HG03558 (cell line): ENCODE measurements at regions not wholly inside any gene's neighbourhood (a gene's known extent, or its start where the extent isn't known, plus 50 kb on each side); places are given as distances from the start of the nearest gene placed in this dataset.

Experiments used
- ATAC-seq: cut with Tn5 transposase; IDR thresholded peaks from one replicate; pipeline ENCODE4 v1.9.1; 2021; ENCODE audit warnings: moderate number of reproducible peaks; ENCODE audit not compliant: unreplicated experiment; ENCODE audit errors: extremely low read depth

DNA sequence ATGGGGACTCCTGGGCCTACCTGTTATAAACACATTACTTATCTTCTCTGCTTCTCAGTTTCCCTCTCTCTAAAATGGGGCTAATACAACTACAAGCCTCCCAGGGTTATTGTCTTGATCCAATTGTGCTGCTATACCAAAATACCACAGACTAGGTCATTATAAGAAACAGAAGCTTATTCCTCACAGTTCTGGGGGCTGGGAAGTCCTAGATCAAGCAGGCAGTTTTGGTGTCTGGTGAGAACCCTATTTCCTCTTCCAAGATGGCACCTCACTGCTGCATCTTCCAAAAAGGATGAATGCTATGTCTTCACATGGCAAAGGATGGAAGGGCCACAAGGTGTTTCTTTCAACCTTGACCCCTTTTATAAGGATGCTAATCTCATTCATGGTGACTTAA, 732.9 kb upstream of the TBX3 start:
- no peak for ATAC-seq

DNA sequence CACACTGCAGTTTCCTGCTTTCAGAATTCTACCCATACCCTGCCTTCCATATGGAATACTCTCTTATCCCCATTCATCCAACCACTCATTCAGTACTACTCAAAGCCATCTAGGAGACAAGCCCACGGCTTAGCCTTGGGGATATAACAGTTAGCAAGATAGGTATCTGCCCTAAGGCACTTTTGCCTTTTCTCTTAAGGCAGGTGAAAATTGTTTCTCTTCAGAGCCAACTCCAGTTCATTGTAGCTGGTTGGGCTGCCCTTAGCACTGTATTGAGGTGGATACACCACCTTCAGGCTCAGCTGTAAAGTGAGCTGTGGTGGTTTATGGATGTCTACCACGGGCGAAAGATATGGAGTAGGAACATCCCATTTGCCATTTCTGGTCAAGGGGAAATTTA, 729.7 kb upstream of the TBX3 start:
- no peak for ATAC-seq

DNA sequence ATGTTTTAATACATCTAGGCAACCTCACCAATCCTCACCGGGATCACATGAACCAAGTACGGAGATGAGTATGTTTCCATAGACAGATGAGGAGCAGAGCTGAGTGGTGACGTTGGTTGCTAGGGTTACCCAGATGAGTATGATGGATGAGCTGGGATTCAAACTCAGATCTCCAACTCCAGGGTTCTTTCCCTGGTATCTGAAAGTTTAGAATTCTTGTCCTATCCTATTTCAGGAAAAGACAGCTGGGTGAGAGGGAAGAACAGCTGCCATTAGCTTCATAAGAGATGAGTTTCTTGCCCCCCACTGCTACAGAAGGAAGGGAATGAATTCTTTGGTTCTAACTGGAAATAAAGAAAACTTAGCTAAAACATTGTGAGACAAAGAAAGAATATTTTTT, 728.9 kb upstream of the TBX3 start:
- no peak for ATAC-seq

DNA sequence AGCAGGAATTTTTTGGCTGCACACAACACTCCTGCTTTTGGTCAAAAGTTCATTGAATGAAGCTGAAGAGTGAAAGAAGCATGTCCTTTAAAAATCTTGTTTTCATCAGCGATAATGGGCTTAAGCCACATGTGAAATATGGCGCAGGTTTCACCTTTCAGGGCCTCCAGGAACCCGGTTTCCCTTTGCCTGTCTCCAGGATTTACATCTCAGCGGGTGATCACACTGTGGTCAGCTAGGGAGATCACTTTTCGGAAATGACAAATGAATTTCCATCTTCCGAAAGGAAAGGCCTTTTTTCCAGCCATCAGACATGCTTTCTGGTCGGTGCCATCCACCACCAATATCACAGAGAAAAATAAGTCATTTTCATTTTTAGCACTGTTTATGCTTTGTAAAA, 727.1 kb upstream of the TBX3 start:
- ATAC-seq: no peak

DNA sequence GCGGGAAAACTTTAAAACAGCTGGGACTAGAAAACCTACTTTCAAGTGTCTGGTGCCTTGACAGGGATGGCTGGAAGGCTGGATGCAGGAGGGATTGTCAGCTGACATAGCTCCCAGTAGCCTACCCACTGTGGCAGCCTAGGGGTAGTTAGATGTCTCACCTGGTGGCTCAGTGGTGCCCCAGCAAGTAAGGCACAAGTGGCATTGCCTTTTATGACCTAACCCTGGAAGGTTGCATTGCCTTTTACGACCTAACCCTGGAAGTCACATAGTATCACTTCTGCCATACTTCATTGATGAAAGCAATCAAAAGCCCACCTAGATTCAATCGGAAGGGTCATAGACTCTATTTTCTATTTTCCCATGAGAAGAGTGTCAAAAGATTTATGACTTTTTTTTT, 724.7 kb upstream of the TBX3 start:
- no peak for ATAC-seq

DNA sequence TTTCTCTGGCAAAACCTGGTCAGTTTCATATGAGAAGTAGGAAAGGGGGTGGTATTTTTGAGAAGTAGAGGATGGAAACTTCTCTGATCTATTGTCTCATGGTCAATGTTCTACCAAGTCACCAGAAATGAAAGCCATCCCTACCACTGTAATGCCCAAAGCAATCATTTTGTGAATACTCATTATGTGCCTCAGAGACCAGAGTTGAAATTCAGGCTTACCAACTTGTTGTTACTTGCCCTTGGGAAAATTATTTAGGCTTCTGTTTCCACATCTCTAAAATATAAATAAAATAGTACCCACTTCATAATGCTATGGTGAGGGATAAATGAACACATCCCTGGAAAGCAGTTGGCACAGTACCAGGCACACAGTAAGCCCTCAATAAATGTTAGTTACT, 723.7 kb upstream of the TBX3 start:
- ATAC-seq: no peak

DNA sequence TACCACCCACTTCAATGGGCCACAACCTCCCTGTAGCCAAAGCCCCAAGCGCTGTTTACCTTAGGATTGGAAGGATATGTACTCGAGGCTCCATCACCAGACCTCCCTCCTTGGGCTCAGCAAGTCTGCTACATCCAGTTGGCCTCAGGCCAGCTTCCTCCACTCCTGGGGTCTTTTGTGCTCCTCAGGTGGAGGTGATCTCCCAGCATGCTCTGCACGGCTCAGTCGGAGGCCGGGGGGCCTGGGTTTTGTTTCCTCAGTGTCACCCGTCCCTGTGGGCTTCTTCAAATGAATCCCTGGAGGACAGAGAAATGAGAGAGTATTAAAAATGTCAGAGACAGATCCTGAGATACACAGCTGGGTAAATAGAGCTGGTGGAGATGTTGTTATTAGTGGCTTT, 723.1 kb upstream of the TBX3 start:
- no peak for ATAC-seq

DNA sequence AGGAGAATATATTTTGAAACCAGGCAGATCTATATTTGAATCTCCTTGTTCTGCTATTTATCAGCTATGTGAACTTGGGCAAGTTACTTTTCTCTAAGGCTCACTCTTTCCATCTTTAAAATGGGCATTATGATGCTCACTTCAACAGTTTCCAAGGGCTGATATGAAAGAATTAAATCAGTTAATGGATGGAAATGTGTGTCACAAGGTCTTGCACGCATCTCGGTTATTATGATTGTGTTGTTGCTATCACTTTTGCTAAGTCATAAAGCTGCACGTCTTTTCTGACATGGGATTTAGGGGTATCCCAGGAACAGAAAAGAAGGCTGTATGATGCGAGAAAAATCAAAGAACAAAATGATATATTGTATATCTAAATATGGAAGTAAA, 721.5 kb upstream of the TBX3 start:
- no peak for ATAC-seq

DNA sequence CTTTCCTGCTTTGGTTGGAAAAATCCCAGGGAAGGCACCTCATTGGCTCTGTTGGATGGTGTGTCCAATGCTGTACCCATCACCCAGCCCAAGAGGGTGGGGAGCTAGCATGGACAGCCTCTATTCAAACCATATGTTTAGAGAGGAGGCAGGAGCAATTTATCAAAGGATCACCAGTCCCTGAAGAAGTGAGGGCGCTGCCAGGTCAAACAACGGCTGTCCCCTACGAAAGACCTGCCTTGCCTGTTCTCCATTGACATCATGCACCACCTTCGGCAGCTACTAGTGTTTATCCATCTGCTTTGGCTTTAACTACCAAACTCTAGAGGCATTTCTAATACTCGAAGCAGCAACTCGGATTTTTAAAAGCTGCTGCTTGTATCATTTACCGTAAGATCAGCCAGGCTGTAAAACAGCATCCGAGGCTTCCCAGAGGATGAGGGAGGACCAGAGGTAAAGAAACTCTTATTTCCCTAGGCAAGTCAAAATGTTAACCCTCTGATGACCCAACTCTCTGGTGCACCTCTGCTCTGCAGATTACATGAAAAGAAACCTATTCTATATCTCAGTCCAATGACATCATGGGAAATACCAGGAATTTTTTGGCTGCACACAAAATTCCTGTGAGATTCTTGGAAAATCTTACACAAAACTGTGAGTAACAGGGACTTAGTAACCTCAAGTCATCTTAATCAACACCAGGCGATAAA, 720.9 kb upstream of the TBX3 start:
- ATAC-seq: no peak

DNA sequence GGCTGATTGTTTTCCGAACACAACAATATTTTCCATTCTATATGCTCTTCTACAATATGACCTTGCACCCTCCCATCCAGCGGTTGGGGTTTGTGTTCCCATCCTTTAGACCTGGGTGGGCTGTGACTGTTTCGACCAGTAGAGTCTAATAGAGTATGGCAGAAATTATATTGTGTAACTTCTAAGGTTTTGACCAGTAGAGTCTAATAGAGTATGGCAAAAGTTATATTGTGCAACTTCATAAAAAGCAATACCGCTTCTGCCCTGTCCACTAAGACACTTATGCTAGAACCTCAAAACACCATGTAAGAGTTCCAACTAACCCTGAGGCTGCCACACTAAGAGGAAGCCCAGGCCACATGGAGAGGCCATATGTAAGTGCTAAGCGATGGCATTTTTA, 719.7 kb upstream of the TBX3 start:
- no peak for ATAC-seq

DNA sequence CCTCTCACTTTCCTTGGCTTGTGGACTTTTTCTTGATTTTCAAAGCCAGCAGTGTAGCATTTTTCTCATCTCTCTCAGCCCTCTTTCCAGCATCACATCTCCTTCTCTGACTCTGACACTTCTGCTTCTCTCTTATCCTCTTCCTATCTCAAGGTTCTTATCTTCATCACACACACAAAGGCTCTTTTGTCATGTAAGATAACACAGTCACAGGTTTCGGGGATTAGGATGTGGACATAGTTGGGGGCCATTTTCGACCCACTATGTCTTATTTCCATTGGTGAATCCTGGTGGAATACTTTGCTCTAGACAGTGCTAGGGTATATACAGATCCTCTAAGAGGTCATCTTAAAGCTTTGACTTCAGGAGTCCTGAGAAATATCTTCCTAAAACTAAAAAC, 719.3 kb upstream of the TBX3 start:
- no peak for ATAC-seq

DNA sequence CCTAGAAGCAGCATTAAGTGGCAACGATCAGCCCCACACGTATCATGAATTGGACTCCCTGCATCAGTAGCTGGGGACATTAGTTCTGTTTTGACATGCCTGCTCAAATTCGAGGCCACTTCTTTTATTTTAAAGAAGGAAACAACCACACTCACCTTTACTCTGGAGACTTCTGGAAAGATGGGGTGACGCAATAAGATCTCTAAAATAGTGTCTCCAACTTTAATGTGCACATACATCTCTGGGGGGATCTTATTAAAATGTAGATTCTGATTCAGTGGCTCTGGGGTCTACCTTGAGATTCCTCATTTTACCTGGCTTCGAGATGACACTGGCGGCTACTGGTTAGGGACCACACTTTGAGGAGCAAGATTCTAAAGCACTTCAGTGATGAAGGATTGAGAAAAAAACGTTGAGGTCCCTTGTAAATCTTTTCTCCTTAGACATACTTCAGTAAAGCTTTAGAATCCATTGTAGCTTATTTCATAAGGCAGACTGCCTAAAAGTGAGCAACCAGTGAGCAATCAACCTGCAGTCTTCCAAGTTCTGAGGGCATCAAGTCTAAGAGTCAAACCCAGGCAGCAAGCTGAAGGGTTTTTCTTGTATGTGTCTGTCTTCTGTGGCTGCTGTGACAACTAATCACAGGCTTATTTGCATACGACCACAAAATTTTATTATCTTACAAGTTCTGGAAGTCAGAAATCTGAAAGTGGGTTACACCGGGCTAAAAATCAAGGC, 718.6 kb upstream of the TBX3 start:
- ATAC-seq: no peak

DNA sequence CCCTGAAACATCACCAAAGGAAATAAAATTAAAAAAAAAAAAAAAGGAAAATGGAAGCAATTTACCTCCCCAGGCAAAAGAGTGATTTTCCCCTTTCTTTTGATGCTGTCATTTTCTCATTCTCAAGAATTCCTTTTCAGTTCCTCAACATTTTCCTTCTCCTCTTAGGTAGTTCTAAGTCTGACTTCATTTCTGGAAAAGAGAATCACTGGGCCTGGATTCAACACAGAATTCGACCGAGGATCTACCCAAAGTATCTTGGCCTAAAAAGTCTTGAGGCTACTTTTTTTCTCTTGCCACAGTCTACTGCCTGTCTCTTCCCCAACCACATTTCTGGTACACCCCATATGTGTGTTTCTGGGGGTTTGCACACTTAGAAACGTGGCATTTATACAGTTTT, 717.8 kb upstream of the TBX3 start:
- ATAC-seq: no peak

DNA sequence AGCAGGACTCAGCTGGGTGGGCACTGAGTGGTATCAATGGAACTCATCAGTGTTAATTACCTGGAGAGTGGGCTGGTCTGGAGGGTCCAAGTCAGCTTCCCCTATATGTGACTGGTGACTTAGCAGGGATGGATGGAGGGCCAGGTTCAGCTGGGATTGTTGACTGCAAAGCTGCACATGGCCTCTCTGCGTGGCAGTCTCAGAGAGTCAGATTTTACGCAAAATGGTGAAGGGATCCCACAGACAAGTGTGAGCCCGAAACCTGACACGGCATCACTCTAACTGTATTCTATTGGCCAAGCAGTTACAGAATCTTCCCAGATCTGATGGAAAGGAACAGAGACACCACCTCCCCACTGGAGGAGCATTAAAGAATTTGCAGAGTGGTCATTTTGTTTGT, 716.0 kb upstream of the TBX3 start:
- ATAC-seq: no peak

DNA sequence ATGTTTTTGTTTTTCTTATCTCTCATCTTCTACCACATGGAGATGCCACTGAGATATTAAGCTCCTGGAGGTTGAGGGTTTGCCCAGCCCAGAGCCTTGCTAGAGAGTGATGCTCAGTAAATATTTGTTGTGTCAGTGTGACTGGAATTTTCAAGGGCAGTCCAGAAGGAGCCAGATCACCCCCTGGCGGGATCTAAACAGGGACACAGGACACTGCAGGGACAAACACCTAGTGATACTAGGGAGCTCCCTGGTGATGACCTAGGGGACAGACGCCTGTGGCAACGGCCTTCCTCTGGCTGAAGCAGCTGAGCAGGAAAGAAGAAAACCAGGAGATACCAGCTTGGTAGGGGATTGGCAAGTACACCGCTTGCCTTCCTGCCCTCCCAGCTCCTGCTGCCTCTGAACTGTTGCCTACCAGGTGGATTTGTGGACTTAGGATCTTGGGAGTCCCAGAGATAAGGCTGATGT, 714.4 kb upstream of the TBX3 start:
- no peak for ATAC-seq

DNA sequence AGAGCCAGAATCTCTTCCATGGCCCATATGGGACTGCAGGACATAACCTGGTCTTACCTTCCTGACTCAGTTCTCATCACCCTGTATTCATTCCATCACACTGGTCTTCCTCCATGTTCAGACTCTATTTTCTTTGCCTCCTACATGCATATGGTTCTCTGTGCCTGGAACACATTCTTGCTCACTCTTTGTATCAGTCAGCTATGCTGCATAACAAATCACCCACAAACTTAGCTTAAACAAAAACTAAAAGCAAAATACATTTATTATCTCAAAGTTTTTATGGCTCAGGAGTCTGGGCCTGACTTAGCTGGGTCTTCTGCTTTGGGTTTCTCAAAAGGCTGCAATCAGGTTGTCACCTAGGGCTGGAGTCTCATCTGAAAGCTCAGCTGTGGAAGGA, 712.6 kb upstream of the TBX3 start:
- no peak for ATAC-seq

DNA sequence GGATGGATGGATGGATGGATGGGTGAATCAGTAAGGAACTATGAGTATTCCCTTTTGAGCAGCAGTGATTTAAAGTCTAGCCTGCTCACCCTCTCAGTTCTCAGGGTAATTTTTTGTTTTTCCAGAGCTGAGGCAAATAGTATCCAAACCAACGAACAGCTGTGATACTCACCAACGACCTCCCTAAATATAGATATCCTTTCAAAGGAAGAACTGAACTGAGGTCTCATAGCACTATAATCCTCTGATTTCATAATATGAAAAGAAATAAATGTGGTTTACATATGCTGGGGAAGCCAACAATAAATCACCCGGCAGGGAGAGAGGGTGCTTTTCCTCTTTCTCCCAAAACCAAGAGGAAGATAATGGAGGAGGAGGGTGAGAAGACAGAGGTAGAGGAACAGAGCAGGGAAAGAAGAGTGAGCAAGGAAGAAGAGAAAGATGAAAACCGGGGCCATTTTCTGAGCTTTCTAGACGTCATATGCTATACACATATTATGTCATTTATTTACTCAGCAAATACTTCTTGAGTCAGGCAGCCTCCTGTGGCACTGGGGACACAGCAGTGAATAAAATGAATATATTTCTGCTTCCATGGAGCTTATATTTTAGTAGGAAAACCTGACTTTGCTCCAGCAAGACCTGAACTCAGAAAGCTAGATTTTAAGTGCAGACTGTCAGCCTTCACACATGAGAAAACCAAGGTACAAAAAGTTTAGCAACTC, 710.7 kb upstream of the TBX3 start:
- ATAC-seq: no peak

DNA sequence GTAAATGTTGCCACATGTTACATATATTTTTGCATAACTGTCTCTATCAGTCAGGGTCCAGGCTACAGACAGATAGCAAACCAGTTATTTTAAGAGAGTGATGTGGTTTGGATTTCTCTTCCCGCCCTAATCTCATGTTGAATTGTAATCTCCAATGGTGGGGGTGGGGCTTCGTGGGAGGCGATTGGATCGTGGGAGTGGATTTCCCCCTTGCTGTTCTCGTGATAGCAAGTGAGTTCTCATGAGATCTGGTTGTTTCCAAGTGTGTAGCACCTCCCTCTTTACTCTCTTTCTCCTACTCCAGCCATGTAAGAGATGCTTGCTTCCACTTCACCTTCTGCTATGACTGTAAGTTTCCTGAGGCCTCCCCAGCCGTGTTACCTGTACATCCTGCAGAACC, 704.2 kb upstream of the TBX3 start:
- ATAC-seq: no peak

DNA sequence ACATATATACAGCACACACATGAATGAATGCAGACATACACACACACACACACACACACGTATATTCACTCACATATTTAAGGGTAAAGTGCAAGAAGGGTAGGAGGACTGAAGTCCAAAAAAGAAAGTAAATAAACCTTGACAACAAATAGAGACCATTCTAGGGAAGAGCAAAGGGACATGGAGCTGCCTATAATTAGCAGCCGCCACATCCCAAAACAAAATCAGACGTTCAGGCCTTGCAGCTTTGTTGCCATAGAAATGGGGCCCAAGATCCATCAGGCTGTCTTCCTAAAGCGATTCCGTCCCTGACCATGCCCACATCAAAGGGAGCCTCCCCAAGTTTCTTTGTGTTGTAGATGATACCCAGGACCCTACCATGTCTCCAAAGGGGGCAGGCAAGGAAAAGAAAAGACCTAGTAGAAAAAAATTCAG, 703.5 kb upstream of the TBX3 start:
- no peak for ATAC-seq

DNA sequence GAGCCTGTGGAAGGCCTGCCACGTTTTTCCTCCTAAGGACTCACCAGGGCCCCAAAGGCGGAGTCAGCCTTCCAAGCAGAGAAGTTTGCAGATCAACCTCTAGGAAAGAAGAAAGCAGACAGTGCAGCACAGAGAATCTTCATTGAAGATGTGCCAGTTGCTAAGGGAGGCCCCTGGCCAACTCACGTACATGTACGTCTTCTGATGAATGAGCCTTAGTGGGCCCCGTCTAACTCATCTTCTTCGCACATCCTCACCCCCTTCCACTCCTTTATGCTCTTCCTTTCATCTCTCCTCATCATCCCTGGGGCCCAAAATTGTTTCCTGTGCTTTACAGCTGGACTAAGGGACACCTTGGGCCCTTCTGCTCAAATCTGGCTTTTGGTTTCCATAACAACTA, 703.0 kb upstream of the TBX3 start:
- no peak for ATAC-seq

DNA sequence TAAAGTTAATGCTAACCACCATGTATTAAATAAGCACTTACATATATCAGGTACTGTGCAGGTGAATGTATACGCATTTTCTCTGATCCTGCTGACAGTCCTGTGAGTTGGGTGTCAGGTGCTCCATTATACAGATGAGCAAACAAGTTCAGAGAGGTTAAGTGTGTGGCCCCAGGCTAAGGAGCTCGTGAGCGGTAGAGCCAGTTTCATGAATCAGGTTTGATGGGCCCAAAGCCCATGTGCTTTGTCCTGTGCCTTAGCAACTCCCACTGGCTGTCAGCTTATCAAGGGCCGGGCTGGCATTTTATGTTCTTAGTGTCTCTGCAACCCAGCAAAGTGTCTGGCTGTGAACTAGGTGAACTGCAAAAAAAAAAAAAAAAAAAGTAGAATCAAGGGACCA, 701.2 kb upstream of the TBX3 start:
- ATAC-seq: no peak
